Spleen (tissue), 7 donors: ENCODE measurements at regions not wholly inside any gene's neighbourhood (a gene's known extent, or its start where the extent isn't known, plus 50 kb on each side); places are given as distances from the start of the nearest gene placed in this dataset.

Experiments
- POLR2A ChIP-seq, 3 donors: fragments of 450-650 bp; IDR thresholded peaks; one replicate each; pipeline ENCODE4 v1.5.1; 2017; ENCODE audit warnings: antibody characterized with exemption in 3 of 3, mild to moderate bottlenecking in 1 of 3
- TF ChIP-seq, protein P1 (sequence below), 11 experiments: fragments of 200-600 bp in 7 of 11; fragments of 450-650 bp in 4 of 11; sonication (generic) in 4 of 11; IDR thresholded peaks in 8 of 11; conservative IDR thresholded peaks in 3 of 11; 1 replicate in 7 of 11; 2 replicates in 4 of 11; pipeline versions ENCODE4 v1.4.0 to v1.8.0; 2016 to 2021; ENCODE audit warnings: antibody characterized with exemption in 11 of 11, inconsistent platforms in 4 of 11, mild to moderate bottlenecking in 1 of 11
- donor health status: DM: no; HTN: no; CAD: no; lungs with moderate emphysema.
- donor health status: DM: no; HTN: no; CAD: no.
- donor health status: DM: no; HTN: no; CAD: no.

DNA sequence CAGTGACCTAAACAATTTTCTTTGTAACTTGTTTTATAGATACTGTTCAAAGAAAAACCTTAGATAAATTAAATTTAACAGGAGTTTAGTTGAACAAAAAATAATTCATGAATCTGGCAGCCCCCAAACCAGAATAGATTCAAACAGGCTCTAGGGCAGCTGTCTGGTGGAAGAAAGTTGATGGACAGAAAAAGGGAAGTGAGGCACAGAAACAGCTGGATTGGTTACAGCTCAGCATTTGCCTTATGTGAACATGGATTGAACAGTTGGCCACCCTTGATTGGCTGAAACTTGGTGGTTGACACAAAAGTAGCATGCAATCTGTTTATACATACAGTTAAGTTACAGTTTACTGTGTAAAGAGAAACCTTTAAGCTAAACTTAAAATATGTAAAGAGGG is 954.3 kb upstream of the FLRT2 start:
- TF ChIP-seq, protein P1, sequence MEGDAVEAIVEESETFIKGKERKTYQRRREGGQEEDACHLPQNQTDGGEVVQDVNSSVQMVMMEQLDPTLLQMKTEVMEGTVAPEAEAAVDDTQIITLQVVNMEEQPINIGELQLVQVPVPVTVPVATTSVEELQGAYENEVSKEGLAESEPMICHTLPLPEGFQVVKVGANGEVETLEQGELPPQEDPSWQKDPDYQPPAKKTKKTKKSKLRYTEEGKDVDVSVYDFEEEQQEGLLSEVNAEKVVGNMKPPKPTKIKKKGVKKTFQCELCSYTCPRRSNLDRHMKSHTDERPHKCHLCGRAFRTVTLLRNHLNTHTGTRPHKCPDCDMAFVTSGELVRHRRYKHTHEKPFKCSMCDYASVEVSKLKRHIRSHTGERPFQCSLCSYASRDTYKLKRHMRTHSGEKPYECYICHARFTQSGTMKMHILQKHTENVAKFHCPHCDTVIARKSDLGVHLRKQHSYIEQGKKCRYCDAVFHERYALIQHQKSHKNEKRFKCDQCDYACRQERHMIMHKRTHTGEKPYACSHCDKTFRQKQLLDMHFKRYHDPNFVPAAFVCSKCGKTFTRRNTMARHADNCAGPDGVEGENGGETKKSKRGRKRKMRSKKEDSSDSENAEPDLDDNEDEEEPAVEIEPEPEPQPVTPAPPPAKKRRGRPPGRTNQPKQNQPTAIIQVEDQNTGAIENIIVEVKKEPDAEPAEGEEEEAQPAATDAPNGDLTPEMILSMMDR (IDR thresholded peaks at IDR 0.05 in 8 of 11, conservative IDR thresholded peaks at IDR 0.05 in 3 of 11), result no peak
- no peak for TF ChIP-seq POLR2A (IDR thresholded peaks at IDR 0.05)
